ENCODE measurements at regions not wholly inside any gene's neighbourhood (a gene's known extent, or its start where the extent isn't known, plus 50 kb on each side); places are given as distances from the start of the nearest gene placed in this dataset.
"Not testable (repeated sequence)": the region's sequence is repeated elsewhere in the genome, so short reads cannot be mapped to it uniquely, and the experiment has no call there.

- DNase-seq, result no peak
Observed at GRCh38 chr6:66048684-66049474, 341.9 kb upstream of the EYS start.

DNA sequence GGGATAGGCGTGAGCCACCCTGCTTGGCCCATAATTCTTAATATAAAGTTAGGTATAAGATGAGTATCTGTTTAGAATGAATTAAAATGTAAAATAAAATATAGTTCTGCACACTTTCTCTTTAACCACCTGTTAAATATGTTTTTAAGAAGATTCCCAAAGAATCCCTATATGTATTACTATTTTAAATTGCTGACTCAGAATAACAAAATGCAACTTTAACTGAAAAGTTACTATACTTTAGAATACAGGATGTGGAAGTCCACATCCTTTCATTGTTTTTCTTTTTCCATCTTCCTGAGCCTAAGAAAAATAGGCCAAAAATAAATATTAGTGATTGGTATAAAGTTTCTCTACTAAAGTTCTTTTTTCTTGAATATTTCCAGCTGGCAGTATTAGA, 325.6 kb upstream of the EYS start:
- DNase-seq, result no peak

DNA sequence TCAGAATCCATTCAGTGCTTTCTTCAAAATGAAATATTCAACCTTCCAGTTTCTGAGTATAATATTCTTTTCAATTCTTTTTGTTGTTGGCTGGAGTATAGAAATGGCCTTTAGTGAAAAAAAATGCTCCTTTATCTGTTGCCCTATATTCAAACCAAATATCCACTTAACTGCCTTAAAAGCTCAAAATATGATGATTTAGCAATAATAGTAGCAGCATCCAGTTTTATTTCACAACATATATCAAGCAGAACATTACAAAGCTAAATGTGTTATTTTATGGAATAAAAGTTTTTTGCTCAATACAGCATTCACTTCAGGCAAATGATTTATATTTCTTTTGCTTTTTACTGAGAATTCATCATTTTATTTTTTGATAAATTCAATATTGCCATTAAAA, 322.4 kb upstream of the EYS start:
- DNase-seq, result no peak

DNA sequence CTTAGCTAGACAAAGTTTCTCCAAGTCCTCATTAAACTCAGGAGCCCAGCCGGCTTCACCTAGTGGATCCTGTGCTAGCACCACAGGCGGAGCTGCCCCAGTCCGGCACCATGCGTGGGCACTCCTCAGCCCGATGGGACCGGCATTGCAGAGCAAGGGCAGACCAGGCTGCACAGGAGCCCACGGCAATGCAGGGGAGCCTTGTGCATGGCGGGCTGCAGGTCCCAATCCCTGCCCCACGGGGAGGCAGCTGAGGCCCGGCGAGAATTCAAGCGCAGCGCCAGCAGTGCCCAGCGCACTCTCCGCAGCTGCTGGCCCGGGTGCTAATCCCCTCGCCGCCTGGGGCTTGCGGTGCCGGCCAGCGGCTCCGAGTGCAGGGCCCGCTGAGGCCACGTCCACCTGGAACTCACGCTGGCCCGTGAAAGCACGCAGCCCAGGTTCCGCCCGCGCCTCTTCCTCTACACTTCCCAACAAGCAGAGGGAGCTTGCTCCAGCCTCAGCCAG, 292.3 kb upstream of the EYS start:
- no peak for DNase-seq

GRCh38 chr6:65998544-65998943, 291.5 kb upstream of the EYS start:
- no peak for DNase-seq

DNA sequence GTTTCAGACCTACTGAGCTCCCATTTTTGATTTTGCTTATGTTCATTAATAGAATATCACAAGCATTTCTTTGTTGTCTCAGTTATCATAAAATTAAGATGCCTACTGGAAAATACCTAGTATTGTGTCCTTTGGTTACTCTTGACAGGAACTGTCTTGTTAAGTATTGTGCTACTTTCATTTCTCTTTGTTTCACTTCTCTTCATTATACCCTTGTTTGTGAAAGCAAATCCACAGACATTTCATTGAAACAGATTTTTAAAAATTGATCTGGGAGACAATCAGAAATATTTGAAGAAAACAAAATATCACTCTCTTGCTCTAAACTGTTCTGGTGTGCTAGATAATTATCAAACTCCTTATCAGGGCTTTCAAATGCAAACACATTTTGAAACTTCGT, 290.5 kb upstream of the EYS start:
- no peak for DNase-seq

- DNase-seq, result no peak
Observed at GRCh38 chr6:65996096-65996495, 289.1 kb upstream of the EYS start.

DNA sequence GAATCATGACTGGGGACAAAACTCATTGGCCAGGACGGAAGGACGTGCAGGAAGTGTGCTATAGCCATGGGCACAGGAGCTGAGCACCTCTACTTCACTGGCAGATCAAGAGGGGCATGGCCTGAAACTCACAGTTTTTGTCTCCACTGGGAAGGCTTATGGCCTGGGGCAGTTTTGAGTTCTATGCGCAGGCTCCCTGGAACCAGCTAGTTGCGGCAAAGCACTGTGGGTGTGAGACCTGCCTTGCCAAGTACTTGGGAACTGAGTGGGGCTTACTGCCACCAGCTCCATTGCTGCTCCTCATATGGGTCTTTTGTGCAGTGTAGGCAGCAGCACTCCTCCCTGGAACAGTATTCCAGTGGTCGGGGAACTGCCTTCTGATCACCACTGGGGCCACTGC, 282.6 kb upstream of the EYS start:
- no peak for DNase-seq

DNA sequence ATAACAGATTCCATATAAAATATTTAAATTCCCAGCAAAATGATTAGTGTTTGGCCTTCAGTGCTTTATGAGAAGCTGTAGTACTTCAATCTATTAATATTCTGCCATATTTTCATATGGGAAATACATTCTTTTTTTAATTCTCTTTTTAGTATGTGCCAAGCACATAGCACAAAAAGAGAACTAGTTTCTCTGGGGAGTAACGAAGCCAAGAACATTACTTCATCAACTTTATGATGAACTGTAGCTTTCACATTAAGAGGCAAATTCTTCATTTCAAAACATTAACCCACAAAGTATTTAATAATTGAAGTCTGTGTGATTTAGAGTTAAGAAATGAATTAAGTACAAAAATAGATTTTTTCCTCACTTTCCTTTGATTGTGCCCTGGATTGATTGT, 281.0 kb upstream of the EYS start:
- DNase-seq, result no peak

DNA sequence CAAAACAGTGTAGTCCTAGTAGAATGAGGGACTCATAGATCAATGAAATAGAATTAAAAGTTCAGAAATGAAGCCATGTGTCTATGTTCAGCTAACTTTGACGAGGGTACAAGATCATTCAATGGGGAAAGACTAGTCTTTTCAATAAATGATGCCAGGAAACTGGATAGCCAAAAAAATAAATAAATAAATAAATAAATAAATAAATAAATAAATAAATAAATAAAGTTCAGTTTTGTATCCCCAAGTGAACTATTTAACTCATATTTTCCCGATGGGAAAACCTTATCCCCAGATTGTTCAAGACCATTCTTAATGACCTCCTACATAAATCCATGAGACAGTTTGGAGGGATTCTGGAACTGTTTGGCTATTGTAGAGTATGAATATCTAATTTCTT, 277.1 kb upstream of the EYS start:
- no peak for DNase-seq

- no peak for DNase-seq
Observed at GRCh38 chr6:65979120-65979519, 272.1 kb upstream of the EYS start.

GRCh38 chr6:65971252-65971651, 264.2 kb upstream of the EYS start:
- DNase-seq, result not testable (repeated sequence)

DNA sequence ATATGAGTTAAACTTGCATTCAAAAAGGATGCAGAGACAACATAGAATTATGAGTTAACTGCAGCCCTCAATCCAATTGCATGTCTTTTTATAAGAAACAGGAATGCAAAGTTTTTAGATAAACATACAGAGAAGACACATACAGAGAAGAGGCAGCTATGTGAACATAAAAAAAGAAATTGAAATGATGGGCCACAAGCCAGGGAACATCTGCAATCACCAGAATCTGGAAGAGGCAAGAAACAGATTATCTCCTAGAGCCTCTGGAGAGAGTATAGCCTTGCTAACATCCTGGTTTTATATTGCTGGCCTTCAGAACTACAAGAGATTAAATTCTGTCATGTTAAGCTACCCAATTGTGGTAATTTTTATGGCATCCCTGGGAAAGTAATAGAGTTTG, 257.2 kb upstream of the EYS start:
- DNase-seq, result no peak

- no peak for DNase-seq
Observed at GRCh38 chr6:65955034-65955433, 248.0 kb upstream of the EYS start.

- DNase-seq, result no peak
Observed at GRCh38 chr6:65948062-65948461, 241.0 kb upstream of the EYS start.

- no peak for DNase-seq
Observed at GRCh38 chr6:65943548-65943947, 236.5 kb upstream of the EYS start.

DNA sequence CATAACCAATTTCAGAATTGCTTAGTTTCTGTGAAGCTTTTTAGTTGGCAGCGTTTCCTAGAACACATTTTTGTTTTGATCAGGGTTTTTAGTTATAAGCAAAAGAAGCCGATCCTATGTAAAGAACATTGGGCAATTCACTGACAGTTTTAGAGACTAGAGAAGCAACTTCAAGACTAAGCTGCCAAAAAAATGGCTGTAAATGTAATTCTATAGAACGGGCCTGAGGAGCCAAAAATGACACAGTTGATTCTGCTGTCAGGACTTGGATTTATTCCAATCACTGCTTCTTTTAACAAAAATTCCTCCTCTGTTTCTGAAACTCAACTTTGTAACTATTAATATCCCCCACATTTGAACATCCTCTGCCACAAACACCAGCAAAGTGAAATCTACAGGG, 236.0 kb upstream of the EYS start:
- no peak for DNase-seq

DNA sequence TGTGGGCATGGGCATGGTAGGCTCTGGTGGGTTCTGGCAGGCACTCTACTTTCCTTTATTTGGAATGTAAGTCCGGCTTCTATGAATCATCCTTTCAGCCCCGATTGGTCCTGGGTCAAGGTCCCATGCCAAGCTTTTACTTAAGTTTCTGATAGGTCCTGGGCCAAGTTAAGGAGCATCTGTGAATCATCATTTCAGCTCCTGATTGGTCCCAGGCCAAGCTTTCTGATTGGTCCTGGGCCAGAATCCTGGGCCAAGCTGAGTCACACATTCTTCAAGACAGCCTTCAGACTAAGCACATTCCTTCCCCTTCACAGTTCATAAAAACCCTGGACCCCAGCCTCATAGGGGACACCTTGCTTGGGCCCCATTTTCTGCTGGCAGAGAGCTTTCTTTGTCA, 231.0 kb upstream of the EYS start:
- no peak for DNase-seq

GRCh38 chr6:65935412-65935811, 228.4 kb upstream of the EYS start:
- DNase-seq, result no peak

- DNase-seq, result no peak
Observed at GRCh38 chr6:65933390-65933789, 226.4 kb upstream of the EYS start.

DNA sequence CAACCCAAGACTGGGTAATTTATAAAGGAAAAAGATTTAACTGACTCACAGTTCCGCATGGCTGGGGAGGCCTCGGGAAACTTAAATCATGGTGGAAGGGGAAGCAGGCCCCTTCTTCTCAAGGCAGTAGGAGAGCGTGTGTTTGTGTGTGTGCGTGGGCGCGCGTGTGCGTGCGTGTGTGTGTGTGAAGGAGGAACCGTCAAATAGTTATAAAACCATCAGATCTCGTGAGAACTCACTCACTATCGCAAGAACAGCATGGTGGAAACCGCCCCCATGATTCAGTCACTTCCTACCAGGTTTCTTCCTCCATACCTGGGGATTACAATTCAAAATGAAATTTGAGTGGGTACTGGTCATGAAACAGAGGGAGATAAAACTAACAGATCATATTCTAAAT, 220.1 kb upstream of the EYS start:
- no peak for DNase-seq

DNA sequence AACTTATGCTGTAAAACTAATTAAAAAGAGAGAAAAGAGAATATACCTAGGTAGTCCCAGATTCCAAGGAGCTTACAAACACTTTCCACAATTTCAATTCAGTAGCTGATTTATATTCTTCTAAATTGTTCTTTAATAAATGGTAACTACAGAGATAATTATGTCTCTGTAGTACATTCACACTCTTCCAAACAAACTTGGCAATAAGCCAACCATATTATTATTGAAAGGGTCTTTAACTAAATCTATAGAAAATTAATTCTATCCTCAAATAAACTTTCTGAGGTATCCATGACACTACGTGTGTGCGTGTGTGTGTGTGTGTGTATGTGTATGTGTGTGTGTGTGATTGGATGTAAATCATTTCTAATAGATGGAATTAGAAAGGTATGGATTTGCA, 217.4 kb upstream of the EYS start:
- DNase-seq, result no peak

DNA sequence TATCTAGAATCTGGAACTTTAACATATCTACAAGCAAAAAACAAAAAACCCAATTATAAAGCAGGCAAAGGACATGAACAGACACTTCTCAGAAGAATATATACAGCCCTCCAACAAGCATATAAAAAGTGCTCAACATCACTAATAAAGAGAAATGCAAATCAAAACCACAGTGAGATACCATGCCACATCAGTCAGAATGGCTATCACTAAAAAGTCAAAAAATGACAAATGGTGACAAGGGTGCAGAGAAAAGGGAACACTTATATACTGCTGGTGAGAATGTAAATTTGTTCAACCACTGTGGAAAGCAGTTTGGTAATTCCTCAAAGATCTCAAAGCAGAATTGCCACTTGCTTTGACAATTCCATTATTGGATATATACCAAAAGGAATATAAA, 215.0 kb upstream of the EYS start:
- DNase-seq, result no peak

DNA sequence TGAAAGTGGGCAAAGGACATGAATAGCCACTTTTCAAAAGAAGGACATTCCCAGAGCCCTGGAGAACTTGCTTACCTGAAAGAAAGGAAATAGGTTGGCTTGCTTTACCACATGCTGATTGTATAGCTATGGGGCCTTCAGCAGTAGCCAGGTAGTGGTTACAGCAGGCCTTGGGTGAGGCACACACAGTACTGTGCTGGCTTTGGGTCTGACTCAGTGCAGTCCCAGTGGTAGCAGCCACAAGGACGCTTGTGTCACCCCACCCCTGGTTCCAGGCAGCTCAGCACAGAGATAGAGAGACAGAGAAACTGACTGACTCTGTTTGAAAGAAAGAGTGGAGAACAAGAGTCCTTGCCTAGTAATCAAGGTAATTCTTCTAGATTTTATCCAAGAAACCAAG, 201.0 kb upstream of the EYS start:
- DNase-seq, result no peak

- no peak for DNase-seq
Observed at GRCh38 chr6:65903992-65904391, 197.0 kb upstream of the EYS start.
